GM21528 (cell line): ENCODE measurements at regions not wholly inside any gene's neighbourhood (a gene's known extent, or its start where the extent isn't known, plus 50 kb on each side); places are given as distances from the start of the nearest gene placed in this dataset.

Experiments used
- ATAC-seq: cut with Tn5 transposase; IDR thresholded peaks from one replicate; pipeline ENCODE4 v1.9.1; 2021; ENCODE audit warnings: mild to moderate bottlenecking, moderate library complexity; ENCODE audit not compliant: unreplicated experiment, low FRiP score

GRCh38 chr2:76274160-76274559 lies 563.4 kb upstream of the GCFC2 start:
- no peak for ATAC-seq

GRCh38 chr2:76270096-76270710 lies 559.5 kb upstream of the GCFC2 start:
- no peak for ATAC-seq

GRCh38 chr2:76268902-76269620 lies 558.3 kb upstream of the GCFC2 start:
- ATAC-seq = no peak

- no peak for ATAC-seq
These were observed 557.8 kb upstream of the GCFC2 start for GRCh38 chr2:76268484-76268883.

- no peak for ATAC-seq
These were observed 547.1 kb upstream of the GCFC2 start for GRCh38 chr2:76257802-76258201.

GRCh38 chr2:76256458-76257088 lies 545.9 kb upstream of the GCFC2 start:
- ATAC-seq = no peak

- ATAC-seq = no peak
These were observed 542.0 kb upstream of the GCFC2 start for GRCh38 chr2:76252704-76253103.

- no peak for ATAC-seq
These were observed 540.6 kb upstream of the GCFC2 start for GRCh38 chr2:76251342-76251741.

- no peak for ATAC-seq
These were observed 536.3 kb upstream of the GCFC2 start for GRCh38 chr2:76247006-76247405.

GRCh38 chr2:76211991-76212985 lies 501.6 kb upstream of the GCFC2 start:
- ATAC-seq = no peak

- ATAC-seq = no peak
These were observed 499.8 kb upstream of the GCFC2 start for GRCh38 chr2:76210551-76210950.

- no peak for ATAC-seq
These were observed 493.3 kb upstream of the GCFC2 start for GRCh38 chr2:76204048-76204447.

- no peak for ATAC-seq
These were observed 492.2 kb upstream of the GCFC2 start for GRCh38 chr2:76202866-76203265.

GRCh38 chr2:76197842-76198448 lies 487.2 kb upstream of the GCFC2 start:
- no peak for ATAC-seq

GRCh38 chr2:76197428-76197827 lies 486.7 kb upstream of the GCFC2 start:
- no peak for ATAC-seq

GRCh38 chr2:76194031-76194775 lies 483.5 kb upstream of the GCFC2 start:
- ATAC-seq = no peak

- no peak for ATAC-seq
These were observed 482.4 kb upstream of the GCFC2 start for GRCh38 chr2:76193089-76193488.

- ATAC-seq = no peak
These were observed 477.8 kb upstream of the GCFC2 start for GRCh38 chr2:76188334-76189008.

GRCh38 chr2:76187415-76187814 lies 476.7 kb upstream of the GCFC2 start:
- ATAC-seq = no peak
